Umbilical cord (tissue), 1 donor: ENCODE measurements at regions not wholly inside any gene's neighbourhood (a gene's known extent, or its start where the extent isn't known, plus 50 kb on each side); places are given as distances from the start of the nearest gene placed in this dataset.
A peak's percentile ranks its signal among the peaks of the same experiment; 100 is the strongest.

Experiments used
- DNase-seq: peaks from one replicate; pipeline ENCODE4 v3.0.0-alpha.2; 2015; ENCODE audit warnings: low spot score

GRCh38 chr4:24112466-24112865, 222.6 kb upstream of the PPARGC1A start:
- no peak for DNase-seq

- no peak for DNase-seq
Measured at GRCh38 chr4:24108567-24108966, 218.7 kb upstream of the PPARGC1A start.

GRCh38 chr4:24105327-24106038, 215.6 kb upstream of the PPARGC1A start:
- peak; percentile 51 for DNase-seq

- peak; percentile 4 for DNase-seq
Measured at GRCh38 chr4:24104158-24104565, 214.3 kb upstream of the PPARGC1A start.

- peak; percentile 6 for DNase-seq
Measured at GRCh38 chr4:24103434-24104157, 213.7 kb upstream of the PPARGC1A start.

GRCh38 chr4:24102621-24103020, 212.8 kb upstream of the PPARGC1A start:
- DNase-seq, result no peak

- no peak for DNase-seq
Measured at GRCh38 chr4:24096603-24097002, 206.8 kb upstream of the PPARGC1A start.

GRCh38 chr4:24094726-24095125, 204.9 kb upstream of the PPARGC1A start:
- no peak for DNase-seq

GRCh38 chr4:24093446-24093845, 203.6 kb upstream of the PPARGC1A start:
- DNase-seq, result peak; percentile 27

GRCh38 chr4:24091639-24092233, 201.9 kb upstream of the PPARGC1A start:
- no peak for DNase-seq

GRCh38 chr4:24089851-24090534, 200.1 kb upstream of the PPARGC1A start:
- DNase-seq, result no peak

GRCh38 chr4:24080871-24081270, 191.0 kb upstream of the PPARGC1A start:
- no peak for DNase-seq

- DNase-seq, result no peak
Measured at GRCh38 chr4:24078347-24078962, 188.6 kb upstream of the PPARGC1A start.

GRCh38 chr4:24076811-24077210, 187.0 kb upstream of the PPARGC1A start:
- DNase-seq, result no peak

- DNase-seq, result no peak
Measured at GRCh38 chr4:24073948-24074347, 184.1 kb upstream of the PPARGC1A start.

- DNase-seq, result no peak
Measured at GRCh38 chr4:24071612-24072372, 181.9 kb upstream of the PPARGC1A start.

GRCh38 chr4:24070117-24070516, 180.3 kb upstream of the PPARGC1A start:
- DNase-seq, result no peak

GRCh38 chr4:24067367-24068193, 177.7 kb upstream of the PPARGC1A start:
- DNase-seq, result no peak

GRCh38 chr4:24065974-24066373, 176.1 kb upstream of the PPARGC1A start:
- no peak for DNase-seq

GRCh38 chr4:24063731-24064130, 173.9 kb upstream of the PPARGC1A start:
- no peak for DNase-seq
